WI38 (cell line): ENCODE measurements at regions not wholly inside any gene's neighbourhood (a gene's known extent, or its start where the extent isn't known, plus 50 kb on each side); places are given as distances from the start of the nearest gene placed in this dataset.

Source experiments
- H3K4me3 ChIP-seq: 2 replicates; pipeline ENCODE4 v1.5.1; 2011; ENCODE audit warnings: low read depth, mild to moderate bottlenecking, control low read depth, low read length
- TF ChIP-seq, protein P1 (sequence below): IDR thresholded peaks from 2 replicates; pipeline ENCODE4 v1.5.1; 2012; ENCODE audit warnings: low read depth, mild to moderate bottlenecking, control low read depth, low read length

DNA sequence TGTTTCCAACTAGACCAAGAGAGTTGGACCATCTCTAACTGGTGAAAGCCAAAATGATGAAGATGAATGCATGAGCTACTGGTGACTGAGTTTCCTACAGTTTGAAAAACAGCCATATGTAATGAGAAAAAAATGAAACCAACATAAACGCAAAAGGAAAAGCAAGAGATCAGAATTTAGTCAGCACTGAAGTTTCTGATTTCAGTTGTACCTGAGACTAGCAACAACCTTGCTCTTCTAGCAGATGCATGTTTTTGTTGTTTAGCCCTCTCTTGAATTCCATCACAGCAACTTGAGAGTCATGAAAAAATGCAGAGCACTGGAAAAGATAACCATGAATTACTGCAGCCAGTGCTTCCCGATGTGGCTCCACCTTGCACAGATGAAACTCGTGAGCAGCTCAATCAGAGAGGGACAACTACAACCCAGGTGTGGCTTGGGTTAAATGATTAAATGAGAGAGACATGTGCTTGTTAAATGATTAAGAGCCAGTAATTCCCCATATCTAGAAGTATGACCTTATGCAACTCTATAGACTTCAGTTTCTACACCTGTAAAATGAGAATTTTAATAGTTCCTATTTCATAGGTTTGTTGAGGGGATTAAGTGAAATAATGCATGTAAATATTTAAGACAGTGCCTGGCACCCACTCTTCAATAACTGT is 104.8 kb downstream of the ELOVL4 start:
- H3K4me3 ChIP-seq: no peak overlapping the region
- TF ChIP-seq, protein P1, sequence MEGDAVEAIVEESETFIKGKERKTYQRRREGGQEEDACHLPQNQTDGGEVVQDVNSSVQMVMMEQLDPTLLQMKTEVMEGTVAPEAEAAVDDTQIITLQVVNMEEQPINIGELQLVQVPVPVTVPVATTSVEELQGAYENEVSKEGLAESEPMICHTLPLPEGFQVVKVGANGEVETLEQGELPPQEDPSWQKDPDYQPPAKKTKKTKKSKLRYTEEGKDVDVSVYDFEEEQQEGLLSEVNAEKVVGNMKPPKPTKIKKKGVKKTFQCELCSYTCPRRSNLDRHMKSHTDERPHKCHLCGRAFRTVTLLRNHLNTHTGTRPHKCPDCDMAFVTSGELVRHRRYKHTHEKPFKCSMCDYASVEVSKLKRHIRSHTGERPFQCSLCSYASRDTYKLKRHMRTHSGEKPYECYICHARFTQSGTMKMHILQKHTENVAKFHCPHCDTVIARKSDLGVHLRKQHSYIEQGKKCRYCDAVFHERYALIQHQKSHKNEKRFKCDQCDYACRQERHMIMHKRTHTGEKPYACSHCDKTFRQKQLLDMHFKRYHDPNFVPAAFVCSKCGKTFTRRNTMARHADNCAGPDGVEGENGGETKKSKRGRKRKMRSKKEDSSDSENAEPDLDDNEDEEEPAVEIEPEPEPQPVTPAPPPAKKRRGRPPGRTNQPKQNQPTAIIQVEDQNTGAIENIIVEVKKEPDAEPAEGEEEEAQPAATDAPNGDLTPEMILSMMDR: no peak

DNA sequence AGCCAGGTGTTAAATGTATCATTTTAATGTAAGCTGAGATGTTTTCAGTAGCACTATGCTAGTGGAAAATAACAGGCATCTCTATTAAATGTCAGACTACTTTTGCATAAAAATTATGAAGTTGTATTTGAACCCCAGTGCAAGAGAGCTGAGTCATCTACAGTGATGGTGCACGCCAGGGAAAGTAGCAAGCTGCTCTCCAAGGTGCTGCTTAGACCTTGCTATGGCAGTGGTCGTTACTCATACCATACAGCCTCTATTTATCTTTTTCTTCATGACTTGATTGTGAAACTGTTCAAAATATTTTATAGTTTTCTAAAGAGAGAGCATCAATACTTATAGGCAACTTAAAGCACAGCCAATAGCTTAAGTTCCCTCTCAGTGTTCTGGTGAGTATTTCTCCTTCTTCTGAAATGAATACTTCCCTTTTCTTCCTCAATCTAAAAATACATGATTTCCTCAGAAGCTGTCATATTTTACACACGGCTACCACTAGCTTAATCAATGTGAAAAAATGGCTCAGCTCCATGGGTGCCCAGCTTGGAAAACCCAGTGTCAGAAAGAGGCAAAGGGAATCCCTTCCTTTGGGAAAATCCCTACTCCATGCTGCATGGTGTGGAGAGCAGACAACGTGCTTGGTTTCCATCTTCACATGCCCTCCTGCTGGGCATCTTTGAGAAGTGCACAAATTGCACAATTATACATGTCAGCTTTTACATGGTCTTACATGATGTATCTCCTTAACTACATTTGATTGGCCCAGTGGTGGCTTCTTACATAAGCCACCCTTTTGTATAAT is 105.6 kb downstream of the ELOVL4 start:
- H3K4me3 ChIP-seq: no peak overlapping the region
- TF ChIP-seq, protein P1: no peak

DNA sequence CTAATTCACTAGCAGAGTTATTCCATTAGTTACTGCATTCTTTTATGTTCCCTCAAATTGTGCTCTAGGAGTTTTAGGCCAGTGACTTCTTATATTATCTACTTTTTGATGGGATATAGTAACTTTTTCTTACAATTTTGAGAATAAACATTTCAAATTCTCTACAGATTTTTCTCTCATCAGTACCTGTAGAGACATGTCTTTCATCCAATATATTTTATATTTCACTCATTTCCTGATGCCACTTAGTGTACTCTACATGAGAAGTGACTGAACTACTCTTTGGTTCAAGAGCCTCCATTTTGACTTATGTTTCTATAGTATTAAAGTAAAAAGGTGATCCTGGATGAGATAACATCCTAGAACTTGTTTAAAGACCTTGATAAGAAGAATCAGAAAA is 108.5 kb downstream of the ELOVL4 start:
- TF ChIP-seq, protein P1: no peak
- H3K4me3 ChIP-seq: no peak overlapping the region

DNA sequence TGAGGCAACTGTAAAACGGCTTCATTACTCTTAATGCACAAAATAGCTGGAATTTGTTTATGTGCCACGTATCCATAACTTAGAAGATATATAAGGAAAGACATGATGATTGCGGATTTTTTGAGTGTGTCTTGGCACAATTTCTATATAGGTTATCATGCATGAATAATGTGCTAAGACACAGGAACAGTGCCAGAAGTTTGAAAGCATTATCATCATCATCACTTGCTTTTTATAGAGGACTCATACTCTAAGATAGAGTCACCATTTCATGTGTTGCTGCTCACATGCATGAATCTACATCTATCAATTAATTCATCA is 113.4 kb downstream of the ELOVL4 start:
- TF ChIP-seq, protein P1: no peak
- no peak overlapping the region for H3K4me3 ChIP-seq

DNA sequence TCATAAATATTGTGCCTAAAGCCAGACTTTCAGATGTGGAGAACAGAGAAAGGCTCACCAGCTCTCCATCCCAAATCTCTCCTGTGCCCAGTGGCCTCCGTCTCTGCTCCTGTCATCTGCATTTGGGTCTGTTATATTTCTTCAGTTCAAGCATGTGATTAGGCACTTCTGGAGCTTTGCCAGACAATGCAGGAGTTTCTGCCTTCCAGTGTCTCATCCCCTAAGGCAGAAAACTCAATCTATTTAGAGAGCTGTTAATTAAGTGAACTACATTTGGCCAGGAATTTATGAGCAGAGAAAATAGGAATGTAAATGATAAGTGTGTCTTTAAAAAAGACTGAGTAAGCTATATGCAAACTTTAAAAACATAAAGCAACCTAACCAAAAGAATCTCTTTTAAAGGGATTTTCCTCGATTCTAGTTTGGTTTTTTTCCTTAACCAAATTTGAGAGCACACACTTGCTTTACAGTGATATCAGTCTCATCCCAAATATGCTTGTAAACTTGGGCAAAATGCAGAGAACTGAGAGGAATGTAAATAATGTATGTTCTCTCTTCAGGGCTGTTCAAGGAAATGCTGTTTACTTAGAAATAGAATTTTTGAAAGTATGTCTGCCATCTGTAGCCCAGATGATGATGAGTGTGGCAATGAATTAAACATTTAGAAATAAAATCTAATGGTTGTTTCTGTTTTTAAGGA is 113.9 kb downstream of the ELOVL4 start:
- H3K4me3 ChIP-seq: no peak overlapping the region
- TF ChIP-seq, protein P1: no peak

DNA sequence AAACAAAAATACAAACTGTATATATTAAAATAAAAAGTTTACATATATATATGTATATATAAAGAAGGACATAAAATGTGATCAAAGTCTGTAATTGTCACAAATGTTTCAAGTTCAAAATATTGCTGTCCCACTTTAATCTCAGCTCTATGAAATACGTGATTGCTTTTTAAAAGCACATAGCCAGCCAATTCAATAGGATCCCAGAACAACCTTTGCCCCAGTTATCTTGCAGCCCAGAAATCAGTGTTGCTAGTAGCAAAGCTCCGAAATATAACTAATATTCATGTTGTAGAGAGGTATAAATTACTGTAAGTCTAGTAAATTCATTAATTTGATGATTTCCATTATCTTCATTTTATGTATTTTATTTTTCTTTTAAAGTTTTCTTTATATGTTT is 114.6 kb downstream of the ELOVL4 start:
- TF ChIP-seq, protein P1: no peak

DNA sequence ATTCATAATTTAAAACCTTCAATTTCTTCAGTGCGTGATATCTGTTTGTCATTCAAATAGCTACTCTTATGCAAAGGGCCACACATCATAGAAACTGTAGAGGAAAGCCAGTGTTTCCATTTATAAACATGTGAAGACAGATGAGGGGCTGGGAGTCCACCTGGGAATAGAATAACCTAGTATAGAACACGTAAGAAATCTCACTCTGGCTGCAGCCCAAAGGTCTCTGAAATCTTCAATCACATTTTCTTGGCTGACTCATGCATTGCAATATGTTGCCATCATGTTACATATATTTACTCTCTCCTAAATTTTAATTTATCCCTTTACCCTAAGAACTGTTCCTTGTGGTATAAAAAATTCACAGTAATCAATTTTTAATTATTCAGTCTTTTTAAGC is 123.2 kb downstream of the ELOVL4 start:
- TF ChIP-seq, protein P1: no peak
- no peak overlapping the region for H3K4me3 ChIP-seq

More for the DNA sequence above, 114.6 kb downstream of the ELOVL4 start:
- H3K4me3 ChIP-seq: no peak overlapping the region
